ENCODE measurements at regions not wholly inside any gene's neighbourhood (a gene's known extent, or its start where the extent isn't known, plus 50 kb on each side); places are given as distances from the start of the nearest gene placed in this dataset.

DNA sequence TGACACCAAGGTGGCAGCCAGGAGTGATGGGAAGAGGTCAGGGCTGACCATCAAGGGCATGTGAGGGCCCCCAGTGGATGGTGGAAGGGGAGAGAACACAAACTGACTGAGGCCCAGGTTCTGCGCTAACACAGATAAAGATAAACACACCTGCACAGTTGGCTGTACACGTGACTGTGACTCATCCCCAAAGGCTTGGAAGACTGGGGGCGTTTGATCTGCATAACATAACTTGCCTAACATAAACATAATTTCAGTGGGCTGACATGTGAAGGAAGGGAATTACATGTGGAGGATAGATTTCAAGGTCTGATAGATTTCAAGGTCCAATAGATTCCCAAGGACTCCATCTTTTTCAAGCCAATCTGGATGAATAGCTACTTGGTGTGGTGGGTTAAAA, 100.9 kb upstream of the TNRC6C start (continued):
- TF ChIP-seq, protein P1, sequence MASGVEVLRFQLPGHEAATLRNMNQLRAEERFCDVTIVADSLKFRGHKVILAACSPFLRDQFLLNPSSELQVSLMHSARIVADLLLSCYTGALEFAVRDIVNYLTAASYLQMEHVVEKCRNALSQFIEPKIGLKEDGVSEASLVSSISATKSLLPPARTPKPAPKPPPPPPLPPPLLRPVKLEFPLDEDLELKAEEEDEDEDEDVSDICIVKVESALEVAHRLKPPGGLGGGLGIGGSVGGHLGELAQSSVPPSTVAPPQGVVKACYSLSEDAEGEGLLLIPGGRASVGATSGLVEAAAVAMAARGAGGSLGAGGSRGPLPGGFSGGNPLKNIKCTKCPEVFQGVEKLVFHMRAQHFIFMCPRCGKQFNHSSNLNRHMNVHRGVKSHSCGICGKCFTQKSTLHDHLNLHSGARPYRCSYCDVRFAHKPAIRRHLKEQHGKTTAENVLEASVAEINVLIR (CRISPR knock-in tag; IDR thresholded peaks at IDR 0.05), result no peak
- TF ChIP-seq, protein P2, sequence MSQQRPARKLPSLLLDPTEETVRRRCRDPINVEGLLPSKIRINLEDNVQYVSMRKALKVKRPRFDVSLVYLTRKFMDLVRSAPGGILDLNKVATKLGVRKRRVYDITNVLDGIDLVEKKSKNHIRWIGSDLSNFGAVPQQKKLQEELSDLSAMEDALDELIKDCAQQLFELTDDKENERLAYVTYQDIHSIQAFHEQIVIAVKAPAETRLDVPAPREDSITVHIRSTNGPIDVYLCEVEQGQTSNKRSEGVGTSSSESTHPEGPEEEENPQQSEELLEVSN (IDR thresholded peaks at IDR 0.05; ENCODE audit: borderline replicate concordance in 1 of 2, extremely low read depth in 1 of 2, insufficient read depth in 1 of 2, insufficient read length in 1 of 2, low read depth in 1 of 2, low read length in 1 of 2, poor library complexity in 1 of 2, severe bottlenecking in 1 of 2), result no peak
- TF ChIP-seq SMAD1 (IDR thresholded peaks at IDR 0.05; ENCODE audit: low read depth, low read length, partially characterized antibody), result no peak
- TF ChIP-seq CBFA2T3 (IDR thresholded peaks at IDR 0.05), result peak; percentile 17; the same call in 1 of the 2 replicates
- peak; percentile 35; the same call in 1 of the 2 replicates for TF ChIP-seq BHLHE40 (IDR thresholded peaks at IDR 0.05; ENCODE audit: low read length)
- TF ChIP-seq TOE1 (IDR thresholded peaks at IDR 0.05; ENCODE audit: borderline replicate concordance), result no peak
- no peak for TF ChIP-seq TOE1 (CRISPR knock-in tag; IDR thresholded peaks at IDR 0.05; ENCODE audit: borderline replicate concordance, low read depth)
- TF ChIP-seq, protein P3, sequence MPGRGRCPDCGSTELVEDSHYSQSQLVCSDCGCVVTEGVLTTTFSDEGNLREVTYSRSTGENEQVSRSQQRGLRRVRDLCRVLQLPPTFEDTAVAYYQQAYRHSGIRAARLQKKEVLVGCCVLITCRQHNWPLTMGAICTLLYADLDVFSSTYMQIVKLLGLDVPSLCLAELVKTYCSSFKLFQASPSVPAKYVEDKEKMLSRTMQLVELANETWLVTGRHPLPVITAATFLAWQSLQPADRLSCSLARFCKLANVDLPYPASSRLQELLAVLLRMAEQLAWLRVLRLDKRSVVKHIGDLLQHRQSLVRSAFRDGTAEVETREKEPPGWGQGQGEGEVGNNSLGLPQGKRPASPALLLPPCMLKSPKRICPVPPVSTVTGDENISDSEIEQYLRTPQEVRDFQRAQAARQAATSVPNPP (IDR thresholded peaks at IDR 0.05; ENCODE audit: borderline replicate concordance, insufficient read depth, insufficient read length), result no peak
- no peak for TF ChIP-seq ZNF707 (CRISPR knock-in tag; conservative IDR thresholded peaks at IDR 0.05)
- TF ChIP-seq JUND (IDR thresholded peaks at IDR 0.05; ENCODE audit: borderline replicate concordance, low read depth, low read length), result peak; percentile 72; the same call in 1 of the 2 replicates
- no peak for TF ChIP-seq JUND (tag; IDR thresholded peaks at IDR 0.05; ENCODE audit: borderline replicate concordance, low read depth, low read length)
- TF ChIP-seq ZNF696 (CRISPR knock-in tag; conservative IDR thresholded peaks at IDR 0.05), result no peak
- TF ChIP-seq ZBED1 (IDR thresholded peaks at IDR 0.05), result no peak
- TF ChIP-seq NRF1 (conservative IDR thresholded peaks at IDR 0.05 in 1 of 2, IDR thresholded peaks at IDR 0.05 in 1 of 2), result peak in 1 of 2 experiments; percentile 38; a peak in 1 of 4 replicates
